Ramos (cell line): ENCODE measurements at regions not wholly inside any gene's neighbourhood (a gene's known extent, or its start where the extent isn't known, plus 50 kb on each side); places are given as distances from the start of the nearest gene placed in this dataset.

Experiments
- in situ Hi-C: fragments of 300-500 bp; cut with MboI; formaldehyde crosslinking; loops from one replicate; pipeline ENCODE4 v1.14.3; 2022; ENCODE audit warnings: low sequenced_read_pairs; ENCODE audit not compliant: unreplicated experiment

- in situ Hi-C loops = no loop called here
Measured at GRCh38 chr7:145951566-145951965, 165.0 kb upstream of the CNTNAP2 start.

DNA sequence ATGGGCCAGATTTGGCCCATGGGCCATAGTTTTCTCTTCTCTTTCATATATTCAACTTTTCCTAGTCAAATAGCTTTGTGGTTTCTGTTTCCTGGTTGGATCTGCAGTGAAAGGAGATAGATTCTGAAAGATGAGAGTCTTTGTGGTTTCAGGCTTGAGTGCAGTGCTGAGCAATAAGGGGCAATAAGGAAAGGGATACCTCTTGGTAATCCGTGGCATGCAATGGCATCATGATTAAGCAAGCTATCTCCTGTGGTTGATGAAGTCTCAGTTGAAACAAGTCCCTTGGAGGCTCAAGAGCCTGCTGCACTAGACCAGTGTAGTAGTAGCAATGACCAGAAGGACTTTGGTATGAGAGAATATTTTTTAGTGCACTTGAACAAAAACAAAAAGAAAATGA, 187.7 kb upstream of the CNTNAP2 start:
- in situ Hi-C loops = no loop called here

DNA sequence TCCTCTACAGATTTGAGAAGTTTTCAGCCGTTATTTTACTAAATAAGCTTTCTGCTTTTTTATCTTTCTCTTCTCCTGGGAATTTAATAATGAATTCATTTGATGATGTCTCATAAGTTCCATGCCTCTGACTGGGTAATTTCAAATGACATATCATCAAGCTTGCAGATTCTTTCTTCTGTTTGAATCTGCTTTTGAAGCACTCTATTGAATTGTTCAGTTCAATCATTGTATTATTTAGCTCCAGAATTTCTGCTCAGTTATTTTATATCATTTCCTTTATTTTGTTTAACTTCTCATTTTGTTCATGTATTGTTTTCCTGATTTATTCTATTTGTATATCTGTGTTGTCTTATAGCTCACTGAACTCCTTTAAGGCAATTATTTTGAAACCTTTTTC, 196.9 kb upstream of the CNTNAP2 start:
- in situ Hi-C loops = no loop called here

- in situ Hi-C loops = no loop called here
Measured at GRCh38 chr7:145916776-145917175, 199.8 kb upstream of the CNTNAP2 start.

GRCh38 chr7:145915679-145916078, 200.9 kb upstream of the CNTNAP2 start:
- in situ Hi-C loops = no loop called here

DNA sequence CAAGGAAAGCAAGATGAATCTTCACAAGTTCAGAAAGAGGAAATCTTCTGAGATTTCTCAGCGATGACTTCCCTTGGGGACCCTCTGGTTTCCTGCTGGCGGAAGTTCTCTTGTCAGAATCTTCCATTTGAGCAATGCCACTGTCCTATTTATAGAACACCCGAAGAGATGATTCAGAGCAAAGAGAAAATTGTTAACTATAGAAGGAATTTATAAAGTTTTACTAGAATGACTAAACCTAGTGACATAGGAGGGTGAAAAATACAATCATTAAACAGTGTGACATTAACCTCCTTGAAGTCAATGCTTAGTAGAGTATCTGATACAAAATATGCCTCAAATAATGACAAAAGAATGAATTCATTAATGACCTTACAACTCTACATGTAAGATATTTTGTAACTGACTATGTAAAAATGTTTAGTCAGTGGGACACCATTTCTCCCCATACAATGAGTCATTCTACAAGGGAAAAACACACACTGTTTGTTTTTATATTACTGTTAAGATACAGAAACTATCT, 206.5 kb upstream of the CNTNAP2 start:
- in situ Hi-C loops = no loop called here

DNA sequence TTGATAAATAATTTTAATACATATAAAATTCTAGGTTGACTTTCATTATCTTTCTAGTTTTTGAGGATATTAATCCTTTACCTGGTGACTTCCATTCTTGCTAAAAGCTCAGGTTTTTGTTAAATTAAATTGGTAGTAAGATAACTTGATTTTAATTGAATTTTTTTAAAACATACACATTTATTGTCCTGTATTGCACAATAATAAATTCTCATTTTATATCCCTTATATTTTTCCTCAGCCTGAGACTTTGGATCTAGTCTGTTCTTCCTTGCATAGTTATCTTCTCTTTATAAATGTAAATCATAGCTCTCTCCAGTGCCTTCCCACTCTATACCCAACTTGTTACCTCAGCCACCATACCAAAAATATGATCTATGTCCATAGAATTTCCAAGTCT, 212.9 kb upstream of the CNTNAP2 start:
- in situ Hi-C loops = no loop called here

DNA sequence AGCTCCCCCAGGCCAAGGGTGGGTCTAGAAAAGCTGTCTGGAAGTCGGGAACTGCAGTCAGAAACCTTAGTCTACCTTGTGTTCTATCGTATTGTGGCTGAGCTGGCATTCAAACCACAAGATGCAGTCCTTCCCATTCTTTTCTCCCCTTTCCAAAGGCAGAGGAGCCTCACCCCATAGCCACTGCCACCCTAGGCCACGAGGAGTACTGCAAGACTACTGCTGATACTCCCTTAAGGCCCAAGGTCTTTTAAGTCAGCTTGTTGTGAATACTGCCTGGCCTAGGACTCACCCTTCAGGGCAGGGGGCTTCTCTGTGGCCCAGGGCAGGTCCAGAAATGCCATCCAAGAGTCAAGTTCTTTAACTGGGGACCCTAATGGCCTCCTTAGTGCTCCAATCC, 214.5 kb upstream of the CNTNAP2 start:
- in situ Hi-C loops = no loop called here

DNA sequence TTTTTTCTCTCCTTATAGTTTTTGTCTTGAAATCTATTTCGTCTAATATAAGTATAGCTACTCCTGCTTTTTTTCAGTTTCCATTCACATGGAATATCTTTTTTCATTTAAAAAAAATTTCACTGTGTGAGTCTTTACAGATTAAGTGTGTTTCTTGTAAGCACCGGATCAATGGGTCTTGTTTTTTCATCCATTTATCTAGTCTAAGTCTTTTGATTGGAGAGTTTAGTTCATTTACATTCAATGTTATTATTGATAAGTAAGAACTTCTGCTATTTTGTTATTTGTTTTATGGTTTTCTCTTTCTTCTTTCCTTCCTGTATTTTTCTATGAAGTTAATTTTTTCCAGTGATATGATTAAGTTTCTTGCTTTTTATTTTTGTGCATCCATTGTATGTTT, 216.7 kb upstream of the CNTNAP2 start:
- in situ Hi-C loops = no loop called here

DNA sequence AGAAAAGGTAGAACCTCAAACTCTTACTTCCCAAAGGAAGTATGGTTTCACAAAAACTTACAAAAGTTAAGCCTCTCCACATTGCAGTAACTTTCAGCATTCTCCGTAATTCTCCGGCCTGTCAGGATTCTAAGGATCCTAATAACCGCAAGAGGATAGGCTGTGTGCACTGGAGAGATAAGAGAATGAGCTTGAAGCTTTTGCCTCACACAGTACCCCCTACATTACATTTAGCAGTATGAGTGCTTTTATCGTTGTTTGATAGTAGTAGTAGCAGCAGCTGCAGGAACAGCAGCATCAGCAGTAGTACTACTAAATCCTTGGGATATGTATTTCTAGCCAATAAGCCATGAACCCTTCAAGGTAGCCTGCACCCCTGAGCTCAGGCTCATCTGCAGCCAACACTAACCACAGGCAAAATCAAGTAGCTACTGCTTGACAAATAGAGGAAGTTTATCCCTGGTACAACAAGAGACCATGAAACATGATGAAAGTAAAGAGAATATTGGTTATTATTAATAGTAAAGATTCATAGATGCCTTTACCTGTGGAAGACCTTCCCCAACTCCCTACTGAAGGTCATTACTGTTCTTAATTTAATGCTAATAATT, 222.6 kb upstream of the CNTNAP2 start:
- in situ Hi-C loops = no loop called here

DNA sequence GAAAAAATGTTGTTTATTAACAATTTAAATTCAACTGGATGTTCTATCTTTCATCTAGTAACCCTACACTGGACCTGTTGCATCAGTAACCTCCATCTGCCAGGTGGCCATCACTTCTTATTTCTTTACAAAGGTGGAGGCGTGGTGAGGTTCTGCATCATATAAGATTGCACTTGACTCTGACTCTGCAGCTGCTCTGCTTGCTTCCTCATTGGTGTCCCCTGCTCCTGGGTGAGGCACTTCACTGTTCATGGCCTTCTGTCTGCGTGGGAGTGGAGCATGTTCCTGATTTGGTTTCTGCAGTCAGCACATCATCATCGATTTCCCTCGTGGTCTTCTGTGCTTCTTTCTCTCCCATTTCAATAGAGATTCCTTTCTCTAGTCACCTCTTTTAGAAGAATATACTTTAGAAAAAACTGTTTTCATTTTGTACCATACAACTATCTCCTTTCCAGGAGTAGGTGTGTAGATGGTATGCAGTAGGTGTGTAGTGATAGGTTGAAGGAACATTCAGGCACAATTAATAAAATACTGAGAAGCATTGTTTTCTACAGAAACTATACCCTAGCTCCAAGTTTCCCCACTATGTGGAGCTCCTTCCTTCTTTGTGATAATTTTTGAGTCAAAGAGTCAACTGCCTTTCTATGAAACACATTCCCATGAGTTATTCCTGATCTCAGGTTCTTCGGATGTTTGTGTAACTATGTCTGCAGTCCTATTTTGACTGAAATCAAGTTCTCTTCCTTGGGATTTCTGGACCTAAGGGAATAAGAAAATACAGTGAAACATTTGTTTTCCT, 231.7 kb upstream of the CNTNAP2 start:
- in situ Hi-C loops = no loop called here

DNA sequence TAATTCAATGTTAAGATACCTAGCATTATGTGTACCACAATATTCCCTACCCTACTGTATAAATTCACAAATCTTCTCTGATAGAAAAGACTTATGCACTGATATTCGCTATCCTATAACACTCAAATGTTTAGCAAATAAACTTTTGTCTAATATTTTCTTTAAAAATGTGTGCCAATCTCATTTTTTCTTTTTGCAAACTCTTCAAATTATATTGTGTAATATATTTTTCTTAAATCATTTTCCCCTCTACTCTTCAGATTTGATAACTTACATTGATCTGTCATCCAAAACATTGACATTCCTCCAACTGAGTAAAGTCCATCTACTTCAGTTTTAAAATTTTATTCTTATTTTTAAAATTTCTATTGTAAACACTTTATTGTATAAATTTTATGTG, 240.2 kb upstream of the CNTNAP2 start:
- in situ Hi-C loops = no loop called here

GRCh38 chr7:145875267-145875666, 241.3 kb upstream of the CNTNAP2 start:
- in situ Hi-C loops = no loop called here

DNA sequence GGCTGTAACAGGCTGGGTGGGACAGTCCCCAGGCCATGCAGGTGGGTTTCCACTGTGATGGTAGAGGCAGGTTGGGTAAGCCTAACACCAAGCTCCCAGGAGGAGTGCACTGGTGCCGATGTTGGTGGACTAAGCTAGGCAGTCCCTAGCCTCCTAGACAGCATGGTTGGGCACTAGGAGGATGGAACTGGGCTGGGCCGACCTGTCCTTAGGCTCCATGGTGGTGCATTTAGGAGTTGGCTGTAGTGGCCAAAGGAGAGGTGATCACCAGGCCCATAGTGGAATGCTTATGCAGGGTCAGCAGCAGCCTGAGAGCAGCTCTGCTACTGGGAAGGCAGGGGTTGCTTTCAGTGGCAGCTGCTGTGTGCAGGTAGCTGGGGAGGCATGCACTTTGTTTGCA, 247.7 kb upstream of the CNTNAP2 start:
- in situ Hi-C loops = no loop called here

DNA sequence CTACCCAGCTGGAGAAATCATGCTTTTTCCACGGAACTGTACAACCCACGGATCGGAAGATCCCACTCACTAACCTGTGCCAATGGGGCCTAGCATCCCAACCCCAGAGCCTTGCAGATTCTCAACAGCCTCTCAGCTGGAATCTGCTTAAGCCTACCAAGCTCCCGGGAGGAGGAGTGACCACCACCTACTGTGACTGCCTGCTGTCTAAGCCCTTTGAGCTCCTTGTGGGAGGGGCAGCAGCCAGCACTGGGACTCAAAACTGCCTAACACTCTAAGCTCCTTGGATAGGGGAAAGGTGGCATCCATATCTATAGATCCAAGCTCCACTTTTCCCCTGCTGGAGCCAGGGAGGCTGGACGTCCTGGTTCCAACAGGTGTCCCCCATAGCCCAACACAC, 254.4 kb upstream of the CNTNAP2 start:
- in situ Hi-C loops = no loop called here

DNA sequence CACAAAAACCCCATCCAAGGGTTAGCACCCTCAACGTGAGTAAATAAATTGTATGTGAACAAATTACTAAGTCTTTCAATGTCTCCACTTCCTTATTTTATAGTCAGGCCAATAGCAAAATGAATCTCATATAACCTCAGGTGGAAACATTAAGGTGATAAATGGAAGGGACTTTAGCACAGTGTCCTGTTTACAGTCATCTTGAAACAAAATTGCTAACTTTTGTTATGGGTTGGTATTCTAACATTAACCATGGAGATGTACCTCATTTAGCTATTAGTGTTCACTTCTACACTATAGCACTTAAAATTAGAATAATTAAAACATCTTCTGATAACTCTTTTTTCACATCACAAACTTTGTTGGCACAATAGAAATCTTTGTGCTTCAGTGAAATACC, 255.8 kb upstream of the CNTNAP2 start:
- in situ Hi-C loops = no loop called here

GRCh38 chr7:145850636-145851035, 266.0 kb upstream of the CNTNAP2 start:
- in situ Hi-C loops = no loop called here

GRCh38 chr7:145848691-145849090, 267.9 kb upstream of the CNTNAP2 start:
- in situ Hi-C loops = no loop called here

DNA sequence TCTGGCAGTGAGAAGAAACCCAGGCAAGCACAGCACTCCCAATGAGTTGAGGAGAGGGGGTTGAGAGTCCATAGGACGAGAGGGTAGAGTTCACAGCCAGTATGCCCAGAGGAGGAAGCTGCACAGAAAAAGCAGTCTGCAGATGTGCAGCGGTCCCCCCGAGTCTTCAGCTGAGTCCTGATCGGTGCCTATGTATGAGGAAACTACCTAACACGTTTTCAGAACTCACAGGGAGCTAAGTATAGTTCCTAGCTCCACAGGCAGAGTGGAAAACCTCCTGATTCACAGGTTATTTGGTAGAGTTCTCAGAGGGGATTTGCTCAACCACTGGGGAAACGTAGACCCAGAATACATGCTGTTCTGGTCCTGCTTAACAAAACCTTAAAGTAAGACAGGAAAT, 271.3 kb upstream of the CNTNAP2 start:
- in situ Hi-C loops = no loop called here

- in situ Hi-C loops = no loop called here
Measured at GRCh38 chr7:145839814-145840213, 276.8 kb upstream of the CNTNAP2 start.

GRCh38 chr7:145831616-145832206, 284.9 kb upstream of the CNTNAP2 start:
- in situ Hi-C loops = no loop called here
